SK-N-SH (cell line): ENCODE measurements at regions not wholly inside any gene's neighbourhood (a gene's known extent, or its start where the extent isn't known, plus 50 kb on each side); places are given as distances from the start of the nearest gene placed in this dataset.

ENCODE experiments used
- CTCF ChIA-PET: fragments of 300-600, 350-600 bp; formaldehyde crosslinking; extraction: SDS; loops from one replicate; lab custom pipeline; 2021; lab: Yijun Ruan, JAX
- POLR2A ChIA-PET: fragments of 350-600 bp; sonication (Branson Sonifier 250); formaldehyde crosslinking; extraction: SDS; loops from one replicate; lab custom pipeline; 2020; ENCODE audit warnings: antibody characterized with exemption, inconsistent platforms; lab: Yijun Ruan, JAX
- DNase-seq: peaks from one replicate; pipeline ENCODE4 v3.0.0; 2012
- H2AFZ ChIP-seq: fragments of 200-600 bp; sonication (generic); 2 replicates; pipeline ENCODE4 v1.8.1; 2016; ENCODE audit warnings: antibody characterized with exemption, mild to moderate bottlenecking, low read depth
- H3F3A ChIP-seq: fragments of 200-600 bp; sonication (generic); replicated peaks from 2 replicates; pipeline ENCODE3; 2016; ENCODE audit warnings: antibody characterized with exemption, mild to moderate bottlenecking; ENCODE audit not compliant: insufficient read depth
- H3K27ac ChIP-seq, 2 experiments: fragments of 200-500 bp in 1 of 2; fragments of 200-600 bp in 1 of 2; sonication (Bioruptor generic) in 1 of 2; sonication (generic), shearing (Covaris generic) in 1 of 2; 2 replicates each; pipeline versions ENCODE4 v1.5.1 to v1.6.1; 2014 to 2016; ENCODE audit warnings: low read depth in 2 of 2, inconsistent platforms in 1 of 2, low read length in 1 of 2, mild to moderate bottlenecking in 1 of 2, mixed read lengths in 1 of 2
- H3K27me3 ChIP-seq: fragments of 200-600 bp; sonication (generic), shearing (Covaris generic); 2 replicates; pipeline ENCODE4 v1.6.1; 2016; ENCODE audit warnings: mixed run types; ENCODE audit not compliant: insufficient read depth
- H3K36me3 ChIP-seq, 2 experiments: fragments of 200-500 bp in 1 of 2; fragments of 200-600 bp in 1 of 2; sonication (Bioruptor generic) in 1 of 2; sonication (generic) in 1 of 2; replicated peaks in 1 of 2; 2 replicates each; pipeline versions ENCODE3 to v1.5.1; 2014 to 2016; ENCODE audit warnings: low read length in 1 of 2, mild to moderate bottlenecking in 1 of 2; ENCODE audit not compliant: insufficient read depth in 2 of 2, control insufficient read depth in 1 of 2
- H3K4me1 ChIP-seq, 2 experiments: fragments of 200-500 bp in 1 of 2; fragments of 200-600 bp in 1 of 2; sonication (Bioruptor generic) in 1 of 2; sonication (generic), shearing (Covaris generic) in 1 of 2; 2 replicates each; pipeline versions ENCODE4 v1.5.1 to v1.6.1; 2014 to 2016; ENCODE audit warnings: low read depth in 1 of 2, low read length in 1 of 2, mixed run types in 1 of 2; ENCODE audit not compliant: insufficient read depth in 2 of 2, control insufficient read depth in 1 of 2
- H3K4me2 ChIP-seq: fragments of 200-600 bp; sonication (generic), shearing (Covaris generic); 2 replicates; pipeline ENCODE4 v1.6.1; 2017; ENCODE audit warnings: mixed run types
- H3K4me3 ChIP-seq, 2 experiments: fragments of 200-500 bp in 1 of 2; fragments of 200-600 bp in 1 of 2; sonication (Bioruptor generic) in 1 of 2; sonication (generic), shearing (Covaris generic) in 1 of 2; 2 replicates each; pipeline versions ENCODE4 v1.5.1 to v1.8.1; 2014 to 2016; ENCODE audit warnings: low read depth in 2 of 2, inconsistent platforms in 1 of 2, low read length in 1 of 2, mild to moderate bottlenecking in 1 of 2, mixed read lengths in 1 of 2, moderate library complexity in 1 of 2
- H3K79me2 ChIP-seq: fragments of 200-600 bp; sonication (generic); 2 replicates; pipeline ENCODE4 v1.8.1; 2017; ENCODE audit warnings: mild to moderate bottlenecking; ENCODE audit not compliant: insufficient read depth
- H3K9ac ChIP-seq: fragments of 200-600 bp; sonication (generic); 2 replicates; pipeline ENCODE4 v1.6.1; 2017; ENCODE audit warnings: mixed run types
- H3K9me2 ChIP-seq: fragments of 200-600 bp; sonication (generic); 2 replicates; pipeline ENCODE4 v1.6.1; 2017; ENCODE audit warnings: mixed run types
- H3K9me3 ChIP-seq: fragments of 200-600 bp; sonication (generic); 2 replicates; pipeline ENCODE4 v1.6.1; 2017; ENCODE audit warnings: mixed run types, mild to moderate bottlenecking, moderate library complexity
- H4K20me1 ChIP-seq: fragments of 200-600 bp; sonication (generic); 2 replicates; pipeline ENCODE4 v1.6.1; 2017; ENCODE audit warnings: mild to moderate bottlenecking, mixed run types; ENCODE audit not compliant: insufficient read depth
- EZH2phosphoT487 ChIP-seq: fragments of 200-600 bp; sonication (generic); IDR thresholded peaks from 2 replicates; pipeline ENCODE4 v1.6.1; 2017; ENCODE audit warnings: low read depth, mixed run types, mild to moderate bottlenecking, antibody characterized with exemption, moderate library complexity, borderline replicate concordance
- FOSL2 ChIP-seq: IDR thresholded peaks from 2 replicates; pipeline ENCODE4 v1.4.0; 2012; ENCODE audit warnings: low read depth, mild to moderate bottlenecking, moderate library complexity, borderline replicate concordance
- GATA2 ChIP-seq: sonication (generic); formaldehyde crosslinking; IDR thresholded peaks from 2 replicates; pipeline ENCODE4 v1.5.0; 2020; ENCODE audit warnings: mild to moderate bottlenecking, missing genetic modification reagents
- IRF3 ChIP-seq: fragments of 150-350 bp; IDR thresholded peaks from 2 replicates; pipeline ENCODE4 v1.6.1; 2016; ENCODE audit warnings: mild to moderate bottlenecking, low read depth, low read length
- JUND ChIP-seq: IDR thresholded peaks from 2 replicates; pipeline ENCODE4 v1.4.0; 2012
- NRF1 ChIP-seq: IDR thresholded peaks from 2 replicates; pipeline ENCODE4 v1.6.1; 2012; ENCODE audit warnings: low read depth, mild to moderate bottlenecking, low read length
- POLR2AphosphoS5 ChIP-seq: IDR thresholded peaks from 2 replicates; pipeline ENCODE4 v1.6.1; 2012; ENCODE audit warnings: low read depth, low read length
- REST ChIP-seq: IDR thresholded peaks from 2 replicates; pipeline ENCODE4 v1.6.1; 2012; ENCODE audit warnings: mild to moderate bottlenecking, low read depth, low read length, moderate library complexity
- SMC3 ChIP-seq: IDR thresholded peaks from 2 replicates; pipeline ENCODE4 v1.6.1; 2012; ENCODE audit warnings: low read depth, low read length, improper control_type of control experiment
- TAF1 ChIP-seq: IDR thresholded peaks from 2 replicates; pipeline ENCODE4 v1.6.1; 2012; ENCODE audit warnings: low read depth, mild to moderate bottlenecking, low read length, moderate library complexity, borderline replicate concordance
- TCF12 ChIP-seq: IDR thresholded peaks from 2 replicates; pipeline ENCODE4 v1.4.0; 2012
- TEAD4 ChIP-seq: IDR thresholded peaks from 2 replicates; pipeline ENCODE4 v1.4.0; 2012; ENCODE audit warnings: mild to moderate bottlenecking, borderline replicate concordance; ENCODE audit not compliant: insufficient read depth
- WGBS: methylation state at CpG from one replicate; pipeline ENCODE4 v1.1.6; 2017; ENCODE audit warnings: low lambda C conversion rate; 5-methylcytosine and 5-hydroxymethylcytosine counted together
- TF ChIP-seq, protein P1 (sequence below): fragments of 200-600 bp; sonication (generic); IDR thresholded peaks from 2 replicates; pipeline ENCODE4 v1.6.1; 2017; ENCODE audit warnings: antibody characterized with exemption, mild to moderate bottlenecking, moderate library complexity
- TF ChIP-seq, protein P2 (sequence below): IDR thresholded peaks from 2 replicates; pipeline ENCODE4 v1.4.0; 2012; ENCODE audit warnings: low read depth, borderline replicate concordance
- TF ChIP-seq, protein P3 (sequence below): IDR thresholded peaks from 2 replicates; pipeline ENCODE4 v1.4.0; 2012; ENCODE audit warnings: low read depth
- TF ChIP-seq, protein P4 (sequence below): IDR thresholded peaks from 2 replicates; pipeline ENCODE4; 2012

DNA sequence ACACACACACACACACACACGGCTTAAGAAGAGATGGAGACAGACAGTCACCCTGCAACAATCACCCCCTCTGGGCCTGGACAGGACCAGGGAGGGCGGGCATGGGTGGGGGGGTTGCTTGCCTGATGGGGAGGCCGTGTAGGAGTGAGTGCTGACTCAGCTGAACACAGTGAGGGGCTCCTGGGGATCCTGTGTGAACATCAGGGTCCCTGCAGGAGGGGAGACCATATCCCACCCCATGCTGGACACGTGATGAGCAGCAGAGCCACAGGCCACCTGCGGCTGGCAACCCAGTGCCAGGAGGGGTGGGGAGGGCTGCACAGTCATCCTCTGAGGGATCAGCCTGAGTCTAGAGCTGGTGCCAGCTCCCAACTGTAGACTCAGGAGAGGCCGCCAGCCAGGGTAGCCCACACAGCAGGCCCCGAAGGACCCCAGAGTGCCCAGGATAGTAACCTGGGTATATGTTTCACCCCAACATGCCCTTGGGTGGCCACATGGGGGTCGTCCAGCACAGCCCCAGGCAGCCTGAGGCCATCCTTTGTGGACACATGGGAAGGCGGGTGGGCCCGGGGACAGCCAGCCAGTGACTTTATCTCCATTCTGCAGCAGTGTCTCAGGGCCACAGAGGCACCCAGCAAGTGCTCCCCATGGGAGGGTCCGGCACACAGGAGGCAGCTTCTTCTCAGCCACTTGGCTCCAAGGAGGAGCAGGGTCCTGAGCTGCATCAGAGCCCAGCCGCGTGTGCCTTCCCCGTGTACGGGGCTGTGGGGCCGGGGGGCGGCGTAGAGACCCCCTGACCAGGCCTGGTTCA, 73.7 kb upstream of the SFSWAP start:
- Histone ChIP-seq H3K9me3 (no peaks in the 10 kb centered on the region), H3K27ac (no peak overlapping the region), H3K9me2 (no peaks in the 10 kb centered on the region), H3K27me3 (no peaks in the 10 kb centered on the region), H3K4me3 (no peak overlapping the region), H4K20me1 (no peaks in the 10 kb centered on the region), H3F3A (no peaks in the 10 kb centered on the region), H3K9ac (no peak overlapping the region), H2AFZ (no peak overlapping the region), H3K79me2 (no peaks in the 10 kb centered on the region), H3K4me1 (peaks cover 0 to 36% of the 10 kb centered on the region in 2 experiments; a peak in 2 of 4 replicates)
- ChIA-PET CTCF (no interaction called here), POLR2A (no interaction called here)
- DNase-seq, result no peak
- WGBS, result 20% methylated on average over 6 of the region's 18 CpGs
- no peak for TF ChIP-seq SMC3
- TF ChIP-seq IRF3, result no peak
- no peak for TF ChIP-seq JUND
- no peak for TF ChIP-seq REST
- TF ChIP-seq, all 33 proteins: peak for 0
- no peak overlapping the region for H3K4me2 ChIP-seq
- no peaks in the 10 kb centered on the region for H3K36me3 ChIP-seq

DNA sequence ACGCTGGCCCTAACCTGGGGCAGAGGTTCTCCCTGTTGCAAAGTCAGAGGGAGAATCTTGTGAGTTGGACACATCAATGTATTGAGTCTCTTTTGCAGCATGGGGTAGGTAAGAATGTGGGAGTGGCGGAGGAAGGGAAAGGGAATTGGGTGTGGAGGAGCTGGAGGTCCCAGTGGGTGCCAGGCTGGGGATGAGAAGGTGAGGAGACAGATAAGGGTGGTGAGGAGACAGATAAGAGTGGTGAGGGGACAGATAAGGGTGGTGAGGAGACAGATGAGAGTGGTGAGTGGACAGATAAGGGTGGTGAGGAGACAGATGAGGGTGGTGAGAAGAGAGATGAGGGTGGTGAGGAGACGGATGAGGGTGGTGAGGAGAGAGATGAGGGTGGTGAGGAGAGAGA, 72.9 kb upstream of the SFSWAP start:
- Histone ChIP-seq H3K9me3 (no peaks in the 10 kb centered on the region), H3K27me3 (no peaks in the 10 kb centered on the region), H3K4me1 (peaks cover 0 to 39% of the 10 kb centered on the region in 2 experiments; a peak in 2 of 4 replicates), H4K20me1 (no peaks in the 10 kb centered on the region), H3F3A (no peaks in the 10 kb centered on the region), H3K4me2 (no peak overlapping the region), H3K36me3 (no peaks in the 10 kb centered on the region), H3K4me3 (no peak overlapping the region), H3K9ac (no peak overlapping the region), H2AFZ (no peak overlapping the region), H3K9me2 (no peaks in the 10 kb centered on the region), H3K27ac (no peak overlapping the region), H3K79me2 (no peaks in the 10 kb centered on the region)
- no peak for DNase-seq
- ChIA-PET POLR2A (no interaction called here), CTCF (no interaction called here)
- 18% methylated on average over 3 of the region's 3 CpGs for WGBS
- TF ChIP-seq EZH2phosphoT487 (no peak), SMC3 (no peak), TAF1 (no peak), TCF12 (no peak), POLR2AphosphoS5 (no peak), FOSL2 (no peak), NRF1 (no peak), GATA2 (no peak), TEAD4 (no peak)
- TF ChIP-seq, protein P1, sequence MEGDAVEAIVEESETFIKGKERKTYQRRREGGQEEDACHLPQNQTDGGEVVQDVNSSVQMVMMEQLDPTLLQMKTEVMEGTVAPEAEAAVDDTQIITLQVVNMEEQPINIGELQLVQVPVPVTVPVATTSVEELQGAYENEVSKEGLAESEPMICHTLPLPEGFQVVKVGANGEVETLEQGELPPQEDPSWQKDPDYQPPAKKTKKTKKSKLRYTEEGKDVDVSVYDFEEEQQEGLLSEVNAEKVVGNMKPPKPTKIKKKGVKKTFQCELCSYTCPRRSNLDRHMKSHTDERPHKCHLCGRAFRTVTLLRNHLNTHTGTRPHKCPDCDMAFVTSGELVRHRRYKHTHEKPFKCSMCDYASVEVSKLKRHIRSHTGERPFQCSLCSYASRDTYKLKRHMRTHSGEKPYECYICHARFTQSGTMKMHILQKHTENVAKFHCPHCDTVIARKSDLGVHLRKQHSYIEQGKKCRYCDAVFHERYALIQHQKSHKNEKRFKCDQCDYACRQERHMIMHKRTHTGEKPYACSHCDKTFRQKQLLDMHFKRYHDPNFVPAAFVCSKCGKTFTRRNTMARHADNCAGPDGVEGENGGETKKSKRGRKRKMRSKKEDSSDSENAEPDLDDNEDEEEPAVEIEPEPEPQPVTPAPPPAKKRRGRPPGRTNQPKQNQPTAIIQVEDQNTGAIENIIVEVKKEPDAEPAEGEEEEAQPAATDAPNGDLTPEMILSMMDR, result no peak
- TF ChIP-seq, protein P2, sequence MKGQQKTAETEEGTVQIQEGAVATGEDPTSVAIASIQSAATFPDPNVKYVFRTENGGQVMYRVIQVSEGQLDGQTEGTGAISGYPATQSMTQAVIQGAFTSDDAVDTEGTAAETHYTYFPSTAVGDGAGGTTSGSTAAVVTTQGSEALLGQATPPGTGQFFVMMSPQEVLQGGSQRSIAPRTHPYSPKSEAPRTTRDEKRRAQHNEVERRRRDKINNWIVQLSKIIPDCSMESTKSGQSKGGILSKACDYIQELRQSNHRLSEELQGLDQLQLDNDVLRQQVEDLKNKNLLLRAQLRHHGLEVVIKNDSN, result no peak
- TF ChIP-seq, protein P3, sequence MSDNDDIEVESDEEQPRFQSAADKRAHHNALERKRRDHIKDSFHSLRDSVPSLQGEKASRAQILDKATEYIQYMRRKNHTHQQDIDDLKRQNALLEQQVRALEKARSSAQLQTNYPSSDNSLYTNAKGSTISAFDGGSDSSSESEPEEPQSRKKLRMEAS, result no peak
- TF ChIP-seq, protein P4, sequence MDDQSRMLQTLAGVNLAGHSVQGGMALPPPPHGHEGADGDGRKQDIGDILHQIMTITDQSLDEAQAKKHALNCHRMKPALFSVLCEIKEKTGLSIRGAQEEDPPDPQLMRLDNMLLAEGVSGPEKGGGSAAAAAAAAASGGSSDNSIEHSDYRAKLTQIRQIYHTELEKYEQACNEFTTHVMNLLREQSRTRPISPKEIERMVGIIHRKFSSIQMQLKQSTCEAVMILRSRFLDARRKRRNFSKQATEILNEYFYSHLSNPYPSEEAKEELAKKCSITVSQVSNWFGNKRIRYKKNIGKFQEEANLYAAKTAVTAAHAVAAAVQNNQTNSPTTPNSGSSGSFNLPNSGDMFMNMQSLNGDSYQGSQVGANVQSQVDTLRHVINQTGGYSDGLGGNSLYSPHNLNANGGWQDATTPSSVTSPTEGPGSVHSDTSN, result no peak
